GM13977 (cell line): ENCODE measurements at regions not wholly inside any gene's neighbourhood (a gene's known extent, or its start where the extent isn't known, plus 50 kb on each side); places are given as distances from the start of the nearest gene placed in this dataset.

Experiments
- DNase-seq: peaks from one replicate; pipeline ENCODE4 v3.0.0; 2012; ENCODE audit warnings: low spot score
- CTCF ChIP-seq: IDR thresholded peaks from 2 replicates; pipeline ENCODE4 v1.5.1; 2012; ENCODE audit warnings: mild to moderate bottlenecking, control low read depth; ENCODE audit not compliant: insufficient read depth; ENCODE audit errors: extremely low read depth, missing control alignments
- in situ Hi-C: fragments of 300-500 bp; cut with MboI; formaldehyde crosslinking; loops from one replicate; pipeline ENCODE4 v1.12.0; 2022; ENCODE audit warnings: low sequenced_read_pairs, low pct_unique_long_range_greater_than_20kb, mixed read lengths, inconsistent platforms; ENCODE audit not compliant: unreplicated experiment

GRCh38 chr3:104746056-104746455, 620.7 kb upstream of the ALCAM start:
- in situ Hi-C loops, result no loop called here
- no peak for TF ChIP-seq CTCF
- no peak for DNase-seq

GRCh38 chr3:104750581-104750980, 616.1 kb upstream of the ALCAM start:
- in situ Hi-C loops, result no loop called here
- TF ChIP-seq CTCF, result no peak
- no peak for DNase-seq

GRCh38 chr3:104755791-104756190, 610.9 kb upstream of the ALCAM start:
- in situ Hi-C loops, result no loop called here
- DNase-seq, result no peak
- TF ChIP-seq CTCF, result no peak

- in situ Hi-C loops, result no loop called here
- no peak for TF ChIP-seq CTCF
- DNase-seq, result no peak
Measured at GRCh38 chr3:104763007-104763406, 603.7 kb upstream of the ALCAM start.

- in situ Hi-C loops, result no loop called here
- no peak for TF ChIP-seq CTCF
- no peak for DNase-seq
Measured at GRCh38 chr3:104764496-104764895, 602.2 kb upstream of the ALCAM start.

GRCh38 chr3:104768886-104769285, 597.8 kb upstream of the ALCAM start:
- TF ChIP-seq CTCF, result no peak
- DNase-seq, result no peak
- in situ Hi-C loops, result no loop called here

- DNase-seq, result no peak
- in situ Hi-C loops, result no loop called here
- TF ChIP-seq CTCF, result no peak
Measured at GRCh38 chr3:104779324-104779723, 587.4 kb upstream of the ALCAM start.
